ENCODE measurements at regions not wholly inside any gene's neighbourhood (a gene's known extent, or its start where the extent isn't known, plus 50 kb on each side); places are given as distances from the start of the nearest gene placed in this dataset.

- no peak for TF ChIP-seq CTCF (IDR thresholded peaks at IDR 0.05)
- TF ChIP-seq ZFX (IDR thresholded peaks at IDR 0.05; ENCODE audit: borderline replicate concordance): no peak
Measured at GRCh38 chr1:188871164-188871563, 1606.5 kb downstream of the BRINP3 start.

Data from 22Rv1 (cell line).